Neural progenitor cell (in vitro differentiated cells): ENCODE measurements at regions not wholly inside any gene's neighbourhood (a gene's known extent, or its start where the extent isn't known, plus 50 kb on each side); places are given as distances from the start of the nearest gene placed in this dataset.
"Not testable (repeated sequence)": the region's sequence is repeated elsewhere in the genome, so short reads cannot be mapped to it uniquely, and the experiment has no call there.

Experiments
- EZH2 ChIP-seq: fragments of 200-600 bp; sonication (generic); IDR thresholded peaks from 2 replicates; pipeline ENCODE4 v1.6.1; 2017; ENCODE audit warnings: antibody characterized with exemption, mild to moderate bottlenecking, moderate library complexity
- EZH2phosphoT487 ChIP-seq: fragments of 200-600 bp; sonication (generic); IDR thresholded peaks from 2 replicates; pipeline ENCODE4 v1.6.1; 2017; ENCODE audit warnings: antibody characterized with exemption
- TF ChIP-seq, protein P1 (sequence below): fragments of 200-600 bp; sonication (generic); IDR thresholded peaks from 2 replicates; pipeline ENCODE4 v1.5.1; 2017; ENCODE audit warnings: antibody characterized with exemption, mild to moderate bottlenecking

- TF ChIP-seq, protein P1, sequence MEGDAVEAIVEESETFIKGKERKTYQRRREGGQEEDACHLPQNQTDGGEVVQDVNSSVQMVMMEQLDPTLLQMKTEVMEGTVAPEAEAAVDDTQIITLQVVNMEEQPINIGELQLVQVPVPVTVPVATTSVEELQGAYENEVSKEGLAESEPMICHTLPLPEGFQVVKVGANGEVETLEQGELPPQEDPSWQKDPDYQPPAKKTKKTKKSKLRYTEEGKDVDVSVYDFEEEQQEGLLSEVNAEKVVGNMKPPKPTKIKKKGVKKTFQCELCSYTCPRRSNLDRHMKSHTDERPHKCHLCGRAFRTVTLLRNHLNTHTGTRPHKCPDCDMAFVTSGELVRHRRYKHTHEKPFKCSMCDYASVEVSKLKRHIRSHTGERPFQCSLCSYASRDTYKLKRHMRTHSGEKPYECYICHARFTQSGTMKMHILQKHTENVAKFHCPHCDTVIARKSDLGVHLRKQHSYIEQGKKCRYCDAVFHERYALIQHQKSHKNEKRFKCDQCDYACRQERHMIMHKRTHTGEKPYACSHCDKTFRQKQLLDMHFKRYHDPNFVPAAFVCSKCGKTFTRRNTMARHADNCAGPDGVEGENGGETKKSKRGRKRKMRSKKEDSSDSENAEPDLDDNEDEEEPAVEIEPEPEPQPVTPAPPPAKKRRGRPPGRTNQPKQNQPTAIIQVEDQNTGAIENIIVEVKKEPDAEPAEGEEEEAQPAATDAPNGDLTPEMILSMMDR = not testable (repeated sequence)
- TF ChIP-seq EZH2phosphoT487, EZH2: not testable (repeated sequence)
Observed at GRCh38 chr10:57645108-57645507, 622.6 kb downstream of the IPMK start.
